Dendritic cell treated with granulocyte-macrophage colony-stimulating factor and Interleukin-4, amounts not matched to agents 40 ng/mL and 50 ng/mL, for 4 days (primary cell): ENCODE measurements at regions not wholly inside any gene's neighbourhood (a gene's known extent, or its start where the extent isn't known, plus 50 kb on each side); places are given as distances from the start of the nearest gene placed in this dataset.

Experiments used
- H3K27ac Mint-ChIP-seq: one replicate; pipeline ENCODE4 v1.8.0; 2022; ENCODE audit warnings: mild to moderate bottlenecking, mixed read lengths
- H3K27me3 Mint-ChIP-seq: one replicate; pipeline ENCODE4 v1.8.0; 2022; ENCODE audit warnings: mild to moderate bottlenecking, mixed read lengths
- H3K36me3 Mint-ChIP-seq: one replicate; pipeline ENCODE4 v1.8.0; 2022; ENCODE audit warnings: low read depth, mixed read lengths
- H3K4me1 Mint-ChIP-seq: one replicate; pipeline ENCODE4 v1.8.0; 2022; ENCODE audit warnings: low read depth, mixed read lengths
- H3K4me3 Mint-ChIP-seq: one replicate; pipeline ENCODE4 v1.8.0; 2022; ENCODE audit warnings: mild to moderate bottlenecking, moderate library complexity, mixed read lengths
- H3K9me3 Mint-ChIP-seq: one replicate; pipeline ENCODE4 v1.8.0; 2022; ENCODE audit warnings: mixed read lengths
- intact Hi-C: fragments of 100-400 bp; cut with micrococcal nuclease; formaldehyde crosslinking; loops from one replicate; pipeline ENCODE4 v1.15.0; 2022

DNA sequence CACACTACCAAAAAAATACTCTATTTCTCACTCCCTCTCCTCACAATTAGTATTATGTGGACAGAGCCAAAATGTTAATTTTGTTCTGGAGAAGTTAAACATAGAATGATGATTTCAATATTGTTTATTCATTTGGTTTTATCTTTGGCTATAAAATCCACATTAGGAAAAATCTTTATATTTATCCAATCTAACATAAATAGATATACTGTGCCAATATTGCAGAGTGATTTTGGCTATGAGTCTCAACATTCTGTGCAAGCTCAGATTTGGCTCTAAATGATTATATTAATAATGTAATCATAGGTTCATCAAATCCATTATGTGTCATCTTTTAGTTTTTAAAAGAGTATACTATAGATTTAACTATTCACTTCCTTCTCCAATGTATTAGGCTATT lies 667.5 kb upstream of the CHORDC1 start:
- no peaks in the 10 kb centered on the region for H3K4me1 Mint-ChIP-seq
- H3K9me3 Mint-ChIP-seq, result peaks cover 18% of the 10 kb centered on the region
- no peak overlapping the region for H3K4me3 Mint-ChIP-seq
- intact Hi-C loops, result no loop called here
- H3K27ac Mint-ChIP-seq, result no peak overlapping the region
- H3K36me3 Mint-ChIP-seq, result no peaks in the 10 kb centered on the region
- no peaks in the 10 kb centered on the region for H3K27me3 Mint-ChIP-seq

DNA sequence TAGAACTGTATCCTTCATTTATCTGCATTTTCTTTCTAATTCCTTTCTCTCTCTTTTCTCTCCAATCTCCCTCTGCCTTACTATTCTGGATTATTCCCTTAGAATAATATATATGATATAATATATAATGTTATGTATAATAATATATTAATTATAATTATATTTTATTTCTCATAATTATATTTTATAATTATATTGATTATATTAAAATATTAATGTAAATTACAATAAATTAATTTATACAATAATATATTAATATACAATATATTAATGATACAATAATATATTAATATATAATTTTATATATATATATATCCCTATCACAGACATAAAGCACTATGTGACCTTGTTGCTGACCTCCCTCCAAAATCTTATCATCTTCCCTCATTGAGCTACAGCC lies 661.3 kb upstream of the CHORDC1 start:
- H3K27me3 Mint-ChIP-seq, result no peaks in the 10 kb centered on the region
- H3K9me3 Mint-ChIP-seq, result peaks cover 30% of the 10 kb centered on the region
- H3K27ac Mint-ChIP-seq, result no peak overlapping the region
- intact Hi-C loops, result no loop called here
- no peaks in the 10 kb centered on the region for H3K4me1 Mint-ChIP-seq
- no peaks in the 10 kb centered on the region for H3K36me3 Mint-ChIP-seq
- no peak overlapping the region for H3K4me3 Mint-ChIP-seq

DNA sequence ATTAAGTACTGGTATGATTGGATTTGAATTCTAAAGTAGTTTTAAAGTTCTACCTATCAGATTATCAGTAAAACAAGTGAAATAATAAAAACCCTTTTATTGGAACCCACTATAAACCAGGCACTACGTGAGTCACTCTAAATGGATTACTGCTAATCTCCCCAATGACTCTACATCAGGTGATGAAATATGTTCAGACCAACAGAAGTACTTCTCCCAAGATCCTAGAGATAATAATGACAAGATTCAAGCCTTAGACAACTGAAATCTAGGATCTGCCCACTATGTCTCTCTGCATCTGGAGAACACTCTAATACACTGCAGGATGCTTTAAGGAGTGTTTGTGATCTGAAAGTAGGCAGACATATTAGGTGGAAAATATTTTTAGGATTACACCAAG lies 652.1 kb upstream of the CHORDC1 start:
- intact Hi-C loops, result loop anchor here (10.0 kb wide), 1 partner anchor 60 kb away; no protein-coding TSS in a partner anchor
- Mint-ChIP-seq H3K9me3 (peaks cover 40% of the 10 kb centered on the region), H3K4me3 (no peak overlapping the region)

DNA sequence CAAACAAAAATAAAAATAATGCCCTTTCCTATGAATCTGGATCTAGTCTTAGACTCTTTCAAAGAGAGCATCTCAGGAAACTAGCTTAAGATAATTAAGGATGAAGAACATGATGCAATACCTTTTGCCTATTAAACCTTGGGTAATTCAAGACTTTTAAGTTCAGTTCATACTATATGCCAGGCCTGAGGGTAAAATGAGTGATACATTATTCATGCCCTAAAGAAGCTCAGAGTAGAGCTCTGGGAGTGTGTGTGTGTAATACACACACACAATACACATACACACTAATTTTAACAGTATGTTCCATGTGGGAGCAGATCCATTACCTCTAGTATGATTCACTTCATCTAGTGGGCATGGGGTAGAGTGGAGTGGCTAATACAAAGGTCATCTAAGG lies 651.4 kb upstream of the CHORDC1 start:
- no peaks in the 10 kb centered on the region for H3K36me3 Mint-ChIP-seq
- intact Hi-C loops, result loop anchor here (10.0 kb wide), 1 partner anchor 59 kb away; no protein-coding TSS in a partner anchor
- peaks cover 38% of the 10 kb centered on the region for H3K9me3 Mint-ChIP-seq

More for the DNA sequence above, 652.1 kb upstream of the CHORDC1 start:
- H3K27me3 Mint-ChIP-seq, result no peaks in the 10 kb centered on the region
- no peaks in the 10 kb centered on the region for H3K36me3 Mint-ChIP-seq
- no peak overlapping the region for H3K27ac Mint-ChIP-seq
- H3K4me1 Mint-ChIP-seq, result no peaks in the 10 kb centered on the region

DNA sequence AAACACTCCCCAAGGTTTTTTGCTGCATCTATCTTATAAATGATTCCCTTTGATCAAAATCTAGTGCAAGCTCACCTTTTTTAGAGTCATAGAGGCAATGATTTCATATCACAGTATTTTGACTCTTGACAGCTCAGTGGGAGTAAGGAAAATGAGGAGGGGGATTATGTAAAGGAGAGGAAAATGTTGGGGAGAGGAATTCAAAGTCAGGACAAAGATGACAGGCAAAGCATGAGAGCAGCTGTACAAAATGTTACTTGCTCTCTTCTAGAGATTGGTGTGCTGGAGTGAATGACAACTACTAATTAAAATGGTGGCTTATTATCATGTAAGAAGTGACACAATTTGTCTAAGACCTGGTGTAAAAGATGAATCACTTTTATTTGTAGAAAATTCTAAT lies 644.6 kb upstream of the CHORDC1 start:
- Mint-ChIP-seq H3K36me3 (no peaks in the 10 kb centered on the region), H3K4me3 (no peak overlapping the region), H3K9me3 (peaks cover 17% of the 10 kb centered on the region), H3K27me3 (no peaks in the 10 kb centered on the region), H3K27ac (no peak overlapping the region), H3K4me1 (no peaks in the 10 kb centered on the region)
- intact Hi-C loops, result no loop called here

More for the DNA sequence above, 651.4 kb upstream of the CHORDC1 start:
- H3K27ac Mint-ChIP-seq, result no peak overlapping the region
- no peak overlapping the region for H3K4me3 Mint-ChIP-seq
- no peaks in the 10 kb centered on the region for H3K4me1 Mint-ChIP-seq
- H3K27me3 Mint-ChIP-seq, result no peaks in the 10 kb centered on the region

DNA sequence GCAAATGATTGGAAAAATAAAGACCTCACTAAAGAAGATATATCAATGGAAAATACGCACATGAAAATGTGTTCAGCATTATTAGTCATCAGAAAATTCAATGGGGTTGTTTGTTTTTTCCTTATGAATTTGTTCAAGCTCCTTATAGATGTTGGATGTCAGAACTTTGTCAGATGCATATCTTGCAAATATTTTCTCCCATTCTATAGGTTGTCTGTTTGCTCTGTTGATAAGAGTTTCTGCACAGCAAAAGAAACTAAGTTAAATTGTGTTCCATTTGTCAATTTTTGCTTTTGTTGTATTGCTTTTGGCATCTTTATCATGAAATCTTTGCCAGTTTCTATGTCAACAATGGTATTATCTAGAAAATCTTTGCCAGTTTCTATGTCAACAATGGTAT lies 633.9 kb upstream of the CHORDC1 start:
- Mint-ChIP-seq H3K27ac (no peak overlapping the region), H3K4me3 (no peak overlapping the region), H3K27me3 (no peaks in the 10 kb centered on the region), H3K36me3 (no peaks in the 10 kb centered on the region), H3K9me3 (peaks cover 19% of the 10 kb centered on the region), H3K4me1 (no peaks in the 10 kb centered on the region)
- intact Hi-C loops, result no loop called here

DNA sequence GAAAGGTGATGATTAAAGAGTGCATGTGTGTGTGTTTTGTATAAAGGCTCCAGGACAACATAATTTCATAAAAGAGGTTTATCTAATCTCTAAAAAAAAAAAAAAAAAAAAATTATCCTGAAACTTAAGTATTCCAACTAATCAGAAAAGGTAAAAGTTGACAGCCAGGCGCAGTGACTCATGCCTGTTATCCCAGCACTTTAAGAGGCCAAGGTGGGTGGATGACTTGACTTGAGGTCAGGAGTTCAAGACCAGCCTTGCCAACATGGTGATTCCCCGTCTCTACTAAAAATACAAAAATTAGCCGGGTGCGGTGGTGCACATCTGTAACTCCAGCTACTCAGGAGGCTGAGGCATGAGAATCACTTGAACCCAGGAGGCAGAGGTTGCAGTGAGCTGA lies 632.7 kb upstream of the CHORDC1 start:
- intact Hi-C loops, result no loop called here
- Mint-ChIP-seq H3K36me3 (no peaks in the 10 kb centered on the region), H3K4me3 (no peak overlapping the region), H3K9me3 (peaks cover 15% of the 10 kb centered on the region), H3K27ac (no peak overlapping the region), H3K4me1 (no peaks in the 10 kb centered on the region), H3K27me3 (no peaks in the 10 kb centered on the region)

DNA sequence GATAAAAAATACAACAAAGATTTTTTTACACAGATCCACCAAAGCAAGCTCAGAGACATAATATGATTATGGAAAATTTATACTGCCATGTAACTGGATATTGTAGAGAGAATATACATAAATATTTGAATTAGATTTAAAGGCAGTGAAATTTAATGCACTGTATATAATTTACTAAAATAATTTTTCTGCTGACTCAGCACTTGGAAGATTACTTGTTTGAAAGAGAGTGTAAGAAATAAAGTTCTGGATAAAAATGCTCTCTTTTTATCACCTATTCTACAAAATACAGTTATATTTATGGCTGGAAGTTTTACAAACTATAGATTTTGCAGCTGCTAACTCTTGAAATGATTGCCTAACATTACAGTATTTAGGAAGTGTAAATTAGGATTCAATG lies 628.3 kb upstream of the CHORDC1 start:
- intact Hi-C loops, result no loop called here
- H3K4me3 Mint-ChIP-seq, result no peak overlapping the region
- H3K27ac Mint-ChIP-seq, result no peak overlapping the region
- no peaks in the 10 kb centered on the region for H3K36me3 Mint-ChIP-seq
- H3K4me1 Mint-ChIP-seq, result no peaks in the 10 kb centered on the region
- H3K9me3 Mint-ChIP-seq, result peaks cover 18% of the 10 kb centered on the region
- no peaks in the 10 kb centered on the region for H3K27me3 Mint-ChIP-seq

DNA sequence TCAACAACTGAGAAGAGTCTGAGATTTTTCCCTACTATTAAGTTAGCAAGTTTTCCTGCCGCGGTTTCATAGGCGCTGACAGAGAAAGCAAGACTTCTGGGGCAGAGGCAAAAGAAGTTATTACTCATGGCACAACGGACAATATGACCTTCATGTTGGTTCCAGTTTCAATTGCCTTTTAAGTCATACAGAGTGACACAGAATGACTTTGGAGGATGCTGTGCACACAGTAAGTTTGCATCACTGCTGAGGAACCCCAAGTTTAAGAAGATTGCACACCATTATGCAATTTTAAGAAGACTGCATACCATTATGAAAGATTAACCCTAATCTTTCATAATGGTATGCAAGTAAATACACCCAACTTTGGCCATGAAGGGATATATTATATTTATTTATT lies 626.5 kb upstream of the CHORDC1 start:
- H3K27ac Mint-ChIP-seq, result no peak overlapping the region
- intact Hi-C loops, result no loop called here
- H3K36me3 Mint-ChIP-seq, result no peaks in the 10 kb centered on the region

DNA sequence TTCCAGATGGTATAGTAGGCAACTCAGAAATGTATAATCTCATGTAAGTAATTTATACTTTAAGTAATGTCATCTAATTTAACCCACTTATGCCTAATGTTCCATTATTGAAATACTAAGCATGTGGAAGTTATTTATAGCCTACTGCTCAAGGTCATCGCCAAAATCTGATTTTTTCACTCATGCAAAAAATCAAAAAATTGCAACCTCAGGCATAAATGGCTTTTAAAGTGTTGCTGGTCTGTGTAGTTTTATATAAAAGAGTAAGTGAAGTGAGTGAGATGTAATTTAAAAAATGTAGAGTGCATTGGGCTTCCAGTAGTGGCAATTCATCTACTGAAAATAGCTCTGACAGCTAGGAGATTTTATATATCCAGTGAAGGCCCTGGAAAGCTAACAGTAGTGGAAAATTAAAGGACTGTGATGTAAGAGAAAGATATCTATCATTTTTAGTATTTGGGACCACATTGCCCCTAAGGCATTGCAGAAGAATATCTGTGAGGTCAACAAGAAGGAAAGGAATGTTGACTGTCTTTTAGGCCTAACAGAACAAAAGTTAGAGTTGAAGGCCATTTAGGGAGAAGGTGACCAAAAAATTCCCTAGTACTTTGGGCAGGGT lies 624.5 kb upstream of the CHORDC1 start:
- H3K27ac Mint-ChIP-seq, result no peak overlapping the region
- no peaks in the 10 kb centered on the region for H3K36me3 Mint-ChIP-seq
- no peak overlapping the region for H3K4me3 Mint-ChIP-seq
- no peaks in the 10 kb centered on the region for H3K27me3 Mint-ChIP-seq
- no peaks in the 10 kb centered on the region for H3K4me1 Mint-ChIP-seq
- H3K9me3 Mint-ChIP-seq, result peaks cover 18% of the 10 kb centered on the region
- intact Hi-C loops, result no loop called here

More for the DNA sequence above, 626.5 kb upstream of the CHORDC1 start:
- peaks cover 18% of the 10 kb centered on the region for H3K9me3 Mint-ChIP-seq
- no peaks in the 10 kb centered on the region for H3K27me3 Mint-ChIP-seq
- H3K4me1 Mint-ChIP-seq, result no peaks in the 10 kb centered on the region
- H3K4me3 Mint-ChIP-seq, result no peak overlapping the region

DNA sequence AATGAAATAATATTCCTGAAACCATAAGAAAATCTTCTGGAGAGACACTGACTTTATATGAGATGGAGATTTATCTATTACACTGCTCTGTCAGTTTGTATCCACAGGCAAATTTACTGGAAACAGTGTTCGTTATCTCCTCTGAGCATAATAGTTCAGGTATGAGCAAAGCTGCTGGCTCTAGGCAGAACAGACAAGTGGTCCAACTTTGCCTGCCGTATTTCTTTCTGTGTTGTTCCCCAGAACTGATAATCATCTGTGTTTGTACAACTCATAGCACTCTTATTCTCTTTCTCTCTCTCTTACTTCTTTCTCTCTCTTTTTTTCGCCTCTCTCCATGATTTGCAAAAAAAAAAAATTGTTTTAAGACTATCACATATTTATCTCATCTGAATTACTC lies 623.8 kb upstream of the CHORDC1 start:
- Mint-ChIP-seq H3K36me3 (no peaks in the 10 kb centered on the region), H3K4me1 (no peaks in the 10 kb centered on the region), H3K4me3 (no peak overlapping the region), H3K9me3 (peaks cover 18% of the 10 kb centered on the region), H3K27ac (no peak overlapping the region), H3K27me3 (no peaks in the 10 kb centered on the region)
- intact Hi-C loops, result no loop called here

DNA sequence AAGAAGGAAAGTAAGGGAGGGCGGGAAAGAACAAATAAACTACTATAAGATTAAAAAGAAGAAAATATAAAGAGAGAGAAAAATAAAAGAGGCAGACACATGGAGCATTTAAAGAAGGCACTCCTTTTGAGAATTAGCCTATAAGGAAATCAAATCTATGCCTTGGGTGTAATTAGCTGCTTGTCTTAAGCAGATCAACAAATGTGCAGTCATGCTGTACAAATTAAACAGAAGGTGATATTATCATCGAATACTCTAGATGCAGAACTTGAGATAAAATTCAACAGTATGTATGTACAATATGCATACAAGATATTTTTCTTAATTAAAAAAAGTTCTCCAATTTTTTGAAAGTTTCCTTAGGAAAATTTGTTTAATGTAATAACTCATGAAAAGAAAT lies 623.0 kb upstream of the CHORDC1 start:
- peaks cover 18% of the 10 kb centered on the region for H3K9me3 Mint-ChIP-seq
- no peaks in the 10 kb centered on the region for H3K27me3 Mint-ChIP-seq
- no peaks in the 10 kb centered on the region for H3K36me3 Mint-ChIP-seq
- intact Hi-C loops, result no loop called here
- H3K27ac Mint-ChIP-seq, result no peak overlapping the region
- no peaks in the 10 kb centered on the region for H3K4me1 Mint-ChIP-seq
- no peak overlapping the region for H3K4me3 Mint-ChIP-seq

DNA sequence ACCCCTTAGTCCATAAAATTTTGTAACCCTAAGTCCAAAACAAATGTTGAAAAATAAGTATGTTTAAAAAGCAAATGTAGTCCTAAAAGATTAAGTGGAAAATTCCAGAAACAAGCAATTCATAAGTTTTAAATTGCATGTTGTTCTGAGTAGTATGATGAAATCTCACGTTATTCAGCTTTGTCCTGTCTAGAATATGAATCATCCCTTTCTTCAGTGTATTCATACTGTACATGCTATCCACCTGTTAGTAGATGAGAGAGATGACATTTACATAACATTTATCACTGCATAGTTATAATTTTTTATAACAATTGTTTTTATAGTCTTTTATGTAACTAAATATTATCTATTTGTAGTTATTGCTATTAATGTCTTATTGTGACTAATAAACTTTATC lies 622.3 kb upstream of the CHORDC1 start:
- H3K36me3 Mint-ChIP-seq, result no peaks in the 10 kb centered on the region

DNA sequence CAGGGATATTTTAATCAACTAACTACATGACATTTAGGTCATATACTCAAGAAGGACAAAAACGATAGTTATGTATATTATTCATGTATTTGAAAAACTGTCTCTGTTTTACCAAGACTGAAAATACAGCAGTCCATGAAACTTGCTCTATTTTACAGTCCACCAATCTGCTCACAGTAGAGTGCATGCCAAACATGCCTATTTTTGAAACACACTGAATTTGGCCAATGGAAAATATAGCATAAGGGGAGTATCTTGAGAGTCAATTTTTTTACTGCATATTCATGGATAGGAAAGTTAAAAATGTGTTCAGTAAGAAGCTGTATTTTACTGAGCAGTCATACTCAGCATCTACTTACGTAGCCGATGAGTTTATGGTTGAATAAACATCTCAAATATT lies 621.2 kb upstream of the CHORDC1 start:
- Mint-ChIP-seq H3K4me1 (no peaks in the 10 kb centered on the region), H3K36me3 (no peaks in the 10 kb centered on the region), H3K9me3 (peaks cover 20% of the 10 kb centered on the region)

More for the DNA sequence above, 622.3 kb upstream of the CHORDC1 start:
- Mint-ChIP-seq H3K27me3 (no peaks in the 10 kb centered on the region), H3K4me1 (no peaks in the 10 kb centered on the region), H3K27ac (no peak overlapping the region), H3K9me3 (peaks cover 18% of the 10 kb centered on the region), H3K4me3 (no peak overlapping the region)
- intact Hi-C loops, result no loop called here

DNA sequence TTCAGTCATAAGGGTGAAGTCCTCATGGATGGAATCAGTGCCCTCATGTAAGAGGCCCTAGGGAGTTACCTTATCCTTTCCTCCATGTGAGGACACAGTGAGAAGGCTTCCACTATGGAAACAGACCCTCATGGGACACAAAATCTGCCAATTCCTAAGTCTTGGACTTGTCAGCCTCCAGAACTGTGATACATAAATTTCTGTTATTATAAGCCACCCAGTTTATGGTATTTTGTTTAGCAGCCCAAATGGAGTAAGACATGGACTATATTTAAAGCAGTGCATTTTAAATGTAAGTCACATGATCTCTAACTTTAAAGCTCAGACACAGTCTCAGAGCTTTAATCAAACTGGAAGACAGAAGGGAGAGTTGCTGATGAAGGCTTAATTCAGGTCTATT lies 619.8 kb upstream of the CHORDC1 start:
- Mint-ChIP-seq H3K4me1 (no peaks in the 10 kb centered on the region), H3K27me3 (no peaks in the 10 kb centered on the region), H3K36me3 (no peaks in the 10 kb centered on the region), H3K9me3 (peaks cover 18% of the 10 kb centered on the region), H3K27ac (no peak overlapping the region), H3K4me3 (no peak overlapping the region)
- intact Hi-C loops, result no loop called here

More for the DNA sequence above, 621.2 kb upstream of the CHORDC1 start:
- H3K27ac Mint-ChIP-seq, result no peak overlapping the region
- H3K4me3 Mint-ChIP-seq, result no peak overlapping the region
- H3K27me3 Mint-ChIP-seq, result no peaks in the 10 kb centered on the region
- intact Hi-C loops, result no loop called here
